Ectodermal cell (in vitro differentiated cells): ENCODE measurements at regions not wholly inside any gene's neighbourhood (a gene's known extent, or its start where the extent isn't known, plus 50 kb on each side); places are given as distances from the start of the nearest gene placed in this dataset.

ENCODE experiments used
- H3K27ac ChIP-seq: 2 replicates; pipeline ENCODE4 v1.7.0; 2013; ENCODE audit warnings: mild to moderate bottlenecking, low read depth, low read length; ENCODE audit not compliant: insufficient read depth, poor library complexity, severe bottlenecking
- H3K27me3 ChIP-seq: 2 replicates; pipeline ENCODE4 v1.7.0; 2013; ENCODE audit warnings: mild to moderate bottlenecking, low read length; ENCODE audit not compliant: insufficient read depth, control insufficient read depth, poor library complexity, severe bottlenecking
- H3K36me3 ChIP-seq: one replicate; pipeline ENCODE4 v1.7.0; 2013; ENCODE audit warnings: low read length; ENCODE audit not compliant: control insufficient read depth, insufficient read depth
- H3K4me1 ChIP-seq: one replicate; pipeline ENCODE4 v1.7.0; 2013; ENCODE audit warnings: low read length; ENCODE audit not compliant: control insufficient read depth, insufficient read depth
- H3K4me3 ChIP-seq: 2 replicates; pipeline ENCODE4 v1.7.0; 2013; ENCODE audit warnings: low read depth, low read length, control low read depth; ENCODE audit not compliant: insufficient read depth
- H3K9me3 ChIP-seq: 2 replicates; pipeline ENCODE4 v1.7.0; 2013; ENCODE audit warnings: mild to moderate bottlenecking, low read length, moderate library complexity; ENCODE audit not compliant: control insufficient read depth
- WGBS, 2 experiments: methylation state at CpG; one replicate each; pipeline ENCODE4 v1.1.7; 2013; ENCODE audit warnings: missing lambda C conversion rate in 2 of 2; 5-methylcytosine and 5-hydroxymethylcytosine counted together

DNA sequence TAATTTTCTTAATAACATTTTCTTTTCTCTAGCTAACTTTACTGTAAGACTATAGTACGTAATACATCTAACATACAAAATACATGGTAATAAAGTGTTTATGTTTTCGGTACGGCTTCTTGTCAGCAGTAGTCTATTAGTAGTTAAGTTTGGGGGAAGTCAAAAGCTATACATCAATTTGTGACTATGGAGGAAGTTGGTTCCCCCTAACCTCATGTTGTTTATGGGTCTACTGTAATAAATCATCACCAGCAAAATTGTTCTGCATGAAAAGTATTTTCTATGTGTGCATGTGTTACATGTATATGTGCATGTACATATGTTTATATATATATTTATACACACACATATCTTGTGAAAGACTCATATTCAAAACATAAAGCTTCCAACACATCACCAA is 303.0 kb downstream of the TRIB2 start:
- peaks cover 11% of the 10 kb centered on the region for H3K4me1 ChIP-seq
- H3K36me3 ChIP-seq: no peaks in the 10 kb centered on the region
- H3K27me3 ChIP-seq: no peaks in the 10 kb centered on the region
- H3K27ac ChIP-seq: no peak overlapping the region
- H3K9me3 ChIP-seq: no peaks in the 10 kb centered on the region
- no peak overlapping the region for H3K4me3 ChIP-seq
- WGBS, 2 experiments: 93% methylated on average over 3 of the region's 3 CpGs; no CpG with 5 or more reads in 1 of the 2 experiments

GRCh38 chr2:13020469-13020868 is 303.7 kb downstream of the TRIB2 start:
- 91% methylated on average over 1 to 2 of the region's 3 CpGs for WGBS, 2 experiments
- H3K4me1 ChIP-seq: peaks cover 9% of the 10 kb centered on the region
- H3K36me3 ChIP-seq: no peaks in the 10 kb centered on the region
- H3K27ac ChIP-seq: no peak overlapping the region
- no peaks in the 10 kb centered on the region for H3K27me3 ChIP-seq
- H3K4me3 ChIP-seq: no peak overlapping the region
- no peaks in the 10 kb centered on the region for H3K9me3 ChIP-seq

- Histone ChIP-seq H3K9me3 (no peaks in the 10 kb centered on the region), H3K27me3 (no peaks in the 10 kb centered on the region), H3K36me3 (no peaks in the 10 kb centered on the region), H3K4me3 (no peak overlapping the region), H3K27ac (no peak overlapping the region), H3K4me1 (peaks cover 3% of the 10 kb centered on the region)
- WGBS, 2 experiments: 91 to 93% methylated on average over 2 to 3 of the region's 3 CpGs
Observed at GRCh38 chr2:13021470-13021957, 304.8 kb downstream of the TRIB2 start.

- no peak overlapping the region for H3K27ac ChIP-seq
- 93% methylated on average over 1 to 2 of the region's 2 CpGs for WGBS, 2 experiments
- H3K4me1 ChIP-seq: no peaks in the 10 kb centered on the region
- H3K9me3 ChIP-seq: no peaks in the 10 kb centered on the region
- no peak overlapping the region for H3K4me3 ChIP-seq
- H3K27me3 ChIP-seq: no peaks in the 10 kb centered on the region
- H3K36me3 ChIP-seq: no peaks in the 10 kb centered on the region
Observed at GRCh38 chr2:13030606-13031005, 313.9 kb downstream of the TRIB2 start.

- Histone ChIP-seq H3K4me1 (no peaks in the 10 kb centered on the region), H3K27me3 (no peaks in the 10 kb centered on the region), H3K9me3 (no peaks in the 10 kb centered on the region), H3K4me3 (no peak overlapping the region), H3K27ac (no peak overlapping the region), H3K36me3 (no peaks in the 10 kb centered on the region)
- 91 to 92% methylated on average over 1 of the region's 1 CpG for WGBS, 2 experiments
Observed at GRCh38 chr2:13034861-13035260, 318.1 kb downstream of the TRIB2 start.

GRCh38 chr2:13035866-13036265 is 319.1 kb downstream of the TRIB2 start:
- H3K36me3 ChIP-seq: no peaks in the 10 kb centered on the region
- H3K4me3 ChIP-seq: no peak overlapping the region
- no peaks in the 10 kb centered on the region for H3K9me3 ChIP-seq
- no peaks in the 10 kb centered on the region for H3K27me3 ChIP-seq
- no peak overlapping the region for H3K27ac ChIP-seq
- 89 to 92% methylated on average over 3 of the region's 3 CpGs for WGBS, 2 experiments
- no peaks in the 10 kb centered on the region for H3K4me1 ChIP-seq

DNA sequence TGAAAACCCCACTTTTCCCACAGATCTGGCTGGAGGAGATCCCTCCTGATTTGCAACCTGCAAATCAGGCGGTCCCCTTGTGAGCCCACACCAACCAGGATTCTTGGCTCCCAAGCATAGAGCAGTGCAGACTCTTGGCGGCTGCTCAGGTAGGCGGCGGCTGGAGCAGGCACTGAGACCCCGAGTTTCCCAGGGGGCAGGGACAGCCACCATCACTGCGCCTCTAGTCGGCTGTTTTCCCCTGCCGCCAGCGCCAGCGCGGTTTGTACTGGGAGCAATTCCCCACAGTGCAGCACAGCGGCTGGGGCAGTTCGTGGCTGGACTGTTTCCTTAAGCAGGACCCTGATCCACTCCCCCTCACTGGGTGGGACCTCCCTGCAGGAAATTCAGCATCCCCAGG is 323.3 kb downstream of the TRIB2 start:
- no peak overlapping the region for H3K4me3 ChIP-seq
- WGBS, 2 experiments: 92 to 93% methylated on average over 13 of the region's 13 CpGs
- no peaks in the 10 kb centered on the region for H3K27me3 ChIP-seq
- H3K9me3 ChIP-seq: no peaks in the 10 kb centered on the region
- H3K4me1 ChIP-seq: no peaks in the 10 kb centered on the region
- no peak overlapping the region for H3K27ac ChIP-seq
- no peaks in the 10 kb centered on the region for H3K36me3 ChIP-seq

DNA sequence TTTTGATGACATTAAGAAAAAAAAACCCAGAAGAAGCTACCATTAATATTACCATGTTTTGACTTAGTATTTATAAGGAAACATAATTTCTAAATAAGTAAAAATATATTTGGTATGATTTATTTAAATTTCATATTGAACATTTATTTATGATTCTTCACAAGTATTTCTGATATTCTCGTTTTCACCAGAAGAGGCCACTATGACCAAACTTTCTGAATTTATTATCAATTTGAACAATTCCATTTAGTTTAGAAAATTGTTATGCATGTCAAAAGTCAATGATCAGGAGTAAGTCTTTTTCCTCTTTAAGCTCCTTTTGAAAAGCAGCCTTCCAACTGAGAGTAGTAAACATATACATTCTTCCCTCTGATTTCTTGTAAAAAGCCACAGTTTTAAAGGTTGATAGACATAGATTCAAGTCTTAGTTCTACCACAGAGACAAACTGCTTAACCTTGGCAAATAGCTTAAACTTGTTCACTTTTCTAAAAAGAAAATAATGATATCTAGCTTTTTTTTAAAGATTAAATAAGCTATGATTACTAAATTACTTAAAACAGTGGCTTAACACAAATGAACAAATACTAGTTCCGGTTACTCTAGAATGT is 329.9 kb downstream of the TRIB2 start:
- H3K36me3 ChIP-seq: no peaks in the 10 kb centered on the region
- WGBS, 2 experiments: 94 to 100% methylated on average over 1 of the region's 2 CpGs
- no peak overlapping the region for H3K4me3 ChIP-seq
- no peaks in the 10 kb centered on the region for H3K9me3 ChIP-seq
- H3K27me3 ChIP-seq: no peaks in the 10 kb centered on the region
- H3K27ac ChIP-seq: no peak overlapping the region
- H3K4me1 ChIP-seq: no peaks in the 10 kb centered on the region

- H3K27ac ChIP-seq: no peak overlapping the region
- no peaks in the 10 kb centered on the region for H3K4me1 ChIP-seq
- no peaks in the 10 kb centered on the region for H3K9me3 ChIP-seq
- no peaks in the 10 kb centered on the region for H3K36me3 ChIP-seq
- H3K27me3 ChIP-seq: no peaks in the 10 kb centered on the region
- H3K4me3 ChIP-seq: no peak overlapping the region
Observed at GRCh38 chr2:13050764-13051163, 334.0 kb downstream of the TRIB2 start.

GRCh38 chr2:13052547-13052946 is 335.8 kb downstream of the TRIB2 start:
- no peaks in the 10 kb centered on the region for H3K27me3 ChIP-seq
- H3K27ac ChIP-seq: no peak overlapping the region
- 62 to 65% methylated on average over 4 of the region's 4 CpGs for WGBS, 2 experiments
- H3K4me1 ChIP-seq: no peaks in the 10 kb centered on the region
- no peaks in the 10 kb centered on the region for H3K36me3 ChIP-seq
- no peaks in the 10 kb centered on the region for H3K9me3 ChIP-seq
- no peak overlapping the region for H3K4me3 ChIP-seq
